Keratinocyte (primary cell): ENCODE measurements at regions not wholly inside any gene's neighbourhood (a gene's known extent, or its start where the extent isn't known, plus 50 kb on each side); places are given as distances from the start of the nearest gene placed in this dataset.

Experiments used
- DNase-seq: peaks from one replicate; pipeline ENCODE4 v3.0.0-alpha.2; 2011; ENCODE audit warnings: low read depth, missing footprints, low spot score
- FAIRE-seq: peaks from 2 replicates; lab custom pipeline; 2011; peaks lifted over from hg19 to GRCh38; lab: Jason Lieb, UNC
- H2AFZ ChIP-seq: 2 replicates; pipeline ENCODE4 v1.6.0; 2012; ENCODE audit warnings: low read length, control low read depth, inconsistent platforms; ENCODE audit not compliant: control insufficient read depth
- H3K27ac ChIP-seq: 2 replicates; pipeline ENCODE4 v1.5.1; 2011; ENCODE audit warnings: low read length; ENCODE audit not compliant: control insufficient read depth, insufficient read depth
- H3K27me3 ChIP-seq: 3 replicates; pipeline ENCODE4 v1.6.0; 2011; ENCODE audit warnings: low read length; ENCODE audit not compliant: control insufficient read depth, insufficient read depth; ENCODE audit errors: extremely low read depth
- H3K36me3 ChIP-seq, 2 experiments: 2 replicates in 1 of 2; 3 replicates in 1 of 2; pipeline ENCODE4 v1.5.1; 2011; ENCODE audit warnings: low read length in 2 of 2, mild to moderate bottlenecking in 1 of 2; ENCODE audit not compliant: control insufficient read depth in 2 of 2, insufficient read depth in 2 of 2; ENCODE audit errors: extremely low read depth in 1 of 2
- H3K4me1 ChIP-seq: 3 replicates; pipeline ENCODE4 v1.5.1; 2011; ENCODE audit warnings: low read length; ENCODE audit not compliant: control insufficient read depth, insufficient read depth; ENCODE audit errors: extremely low read depth
- H3K4me2 ChIP-seq: 3 replicates; pipeline ENCODE4 v1.6.0; 2011; ENCODE audit warnings: low read depth, low read length; ENCODE audit not compliant: control insufficient read depth, insufficient read depth; ENCODE audit errors: extremely low read depth
- H3K4me3 ChIP-seq, 3 experiments: fragments of 200-600 bp in 1 of 3; sonication (generic) in 1 of 3; 2 replicates in 2 of 3; 3 replicates in 1 of 3; pipeline ENCODE4 v1.5.1; 2011 to 2016; ENCODE audit warnings: low read length in 3 of 3, mild to moderate bottlenecking in 3 of 3, control low read depth in 2 of 3, inconsistent platforms in 1 of 3, low read depth in 1 of 3, mixed read lengths in 1 of 3, mixed run types in 1 of 3, moderate library complexity in 1 of 3; ENCODE audit not compliant: control insufficient read depth in 2 of 3, insufficient read depth in 2 of 3; ENCODE audit errors: extremely low read depth in 1 of 3
- H3K79me2 ChIP-seq: 2 replicates; pipeline ENCODE4 v1.6.0; 2012; ENCODE audit warnings: low read length; ENCODE audit not compliant: control insufficient read depth, insufficient read depth
- H3K9ac ChIP-seq: 3 replicates; pipeline ENCODE4 v1.6.0; 2011; ENCODE audit warnings: low read length; ENCODE audit not compliant: control insufficient read depth, insufficient read depth; ENCODE audit errors: extremely low read depth
- H3K9me1 ChIP-seq: 3 replicates; pipeline ENCODE4 v1.6.0; 2011; ENCODE audit warnings: low read length; ENCODE audit not compliant: control insufficient read depth, insufficient read depth; ENCODE audit errors: extremely low read depth
- H3K9me3 ChIP-seq: 2 replicates; pipeline ENCODE4 v1.5.1; 2012; ENCODE audit warnings: low read depth, low read length; ENCODE audit not compliant: control insufficient read depth
- H4K20me1 ChIP-seq: 3 replicates; pipeline ENCODE4 v1.6.0; 2011; ENCODE audit warnings: low read length; ENCODE audit not compliant: control insufficient read depth, insufficient read depth; ENCODE audit errors: extremely low read depth
- CTCF ChIP-seq, 3 experiments: IDR thresholded peaks in 1 of 3; conservative IDR thresholded peaks in 1 of 3; optimal IDR thresholded peaks in 1 of 3; 2 replicates in 2 of 3; 3 replicates in 1 of 3; pipeline versions ENCODE3 to v1.5.1; 2011; ENCODE audit warnings: low read length in 3 of 3, mild to moderate bottlenecking in 3 of 3, moderate library complexity in 2 of 3, control low read depth in 1 of 3, inconsistent platforms in 1 of 3; ENCODE audit not compliant: insufficient read depth in 2 of 3; ENCODE audit errors: extremely low read depth in 1 of 3
- EZH2 ChIP-seq: IDR thresholded peaks from one replicate; pipeline ENCODE4 v1.6.1; 2012; ENCODE audit warnings: inconsistent platforms, mild to moderate bottlenecking, low read length, moderate library complexity
- dilution Hi-C: fragments of 300-500 bp; cut with MboI; formaldehyde crosslinking; loops from one replicate; pipeline ENCODE4 v1.7.0; 2020; ENCODE audit warnings: low sequenced_read_pairs; ENCODE audit not compliant: extremely low pct_ligation_motif_present

DNA sequence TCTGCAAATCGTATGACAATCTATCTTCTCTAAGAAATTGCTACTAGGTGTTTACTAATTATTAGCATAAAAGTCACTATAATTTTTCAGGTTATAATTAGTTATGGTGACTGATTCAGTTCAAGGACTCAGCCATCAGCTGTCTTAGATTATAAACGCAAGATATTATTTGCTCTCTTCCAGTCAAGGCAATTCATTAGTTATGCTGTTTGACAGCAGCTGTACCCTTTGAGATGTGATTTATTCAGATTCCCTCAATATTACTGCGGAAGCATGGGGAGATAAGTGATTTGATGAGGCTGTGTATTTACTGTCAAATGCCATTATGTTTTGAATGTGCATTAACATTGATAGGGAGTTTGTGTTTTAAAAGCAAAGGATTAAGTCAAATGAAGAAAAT lies 558.9 kb upstream of the FSIP2 start:
- Histone ChIP-seq H3K9ac (no peak overlapping the region), H3K9me1 (no peaks in the 10 kb centered on the region), H3K27ac (no peak overlapping the region), H3K9me3 (no peaks in the 10 kb centered on the region), H4K20me1 (no peaks in the 10 kb centered on the region), H3K27me3 (no peaks in the 10 kb centered on the region), H3K36me3 (no peaks in the 10 kb centered on the region), H3K79me2 (no peaks in the 10 kb centered on the region), H3K4me2 (no peak overlapping the region), H3K4me3 (no peak overlapping the region), H2AFZ (no peak overlapping the region), H3K4me1 (no peaks in the 10 kb centered on the region)
- FAIRE-seq (no peak), DNase-seq (no peak)
- dilution Hi-C loops: no loop called here
- no peak for TF ChIP-seq CTCF (optimal IDR thresholded peaks at IDR 0.05 in 1 of 3, IDR thresholded peaks at IDR 0.05 in 1 of 3, conservative IDR thresholded peaks at IDR 0.05 in 1 of 3; ENCODE audit: extremely low read depth in 1 of 3, insufficient read depth in 2 of 3, low read length in 3 of 3)
- no peak for TF ChIP-seq EZH2

- no peaks in the 10 kb centered on the region for H4K20me1 ChIP-seq
- no peaks in the 10 kb centered on the region for H3K79me2 ChIP-seq
- H3K9ac ChIP-seq: no peak overlapping the region
- dilution Hi-C loops: no loop called here
- TF ChIP-seq CTCF (optimal IDR thresholded peaks at IDR 0.05 in 1 of 3, IDR thresholded peaks at IDR 0.05 in 1 of 3, conservative IDR thresholded peaks at IDR 0.05 in 1 of 3; ENCODE audit: extremely low read depth in 1 of 3, insufficient read depth in 2 of 3, low read length in 3 of 3): no peak
- no peak for TF ChIP-seq EZH2
- no peak overlapping the region for H3K4me3 ChIP-seq
- DNase-seq: no peak
- no peak overlapping the region for H3K27ac ChIP-seq
- no peak overlapping the region for H3K4me2 ChIP-seq
- no peaks in the 10 kb centered on the region for H3K4me1 ChIP-seq
- H3K9me3 ChIP-seq: no peaks in the 10 kb centered on the region
- H3K36me3 ChIP-seq: no peaks in the 10 kb centered on the region
- no peaks in the 10 kb centered on the region for H3K9me1 ChIP-seq
- H3K27me3 ChIP-seq: no peaks in the 10 kb centered on the region
- H2AFZ ChIP-seq: no peak overlapping the region
- FAIRE-seq: no peak
Observed at GRCh38 chr2:185181901-185182300, 556.7 kb upstream of the FSIP2 start.
